H9 (cell line): ENCODE measurements at regions not wholly inside any gene's neighbourhood (a gene's known extent, or its start where the extent isn't known, plus 50 kb on each side); places are given as distances from the start of the nearest gene placed in this dataset.

Source experiments
- DNase-seq: peaks from one replicate; pipeline ENCODE4 v3.0.0-alpha.2; 2017
- H2AFZ ChIP-seq: one replicate; pipeline ENCODE4 v1.6.1; 2013; ENCODE audit warnings: mild to moderate bottlenecking, low read length, control low read depth, moderate library complexity
- H2AK5ac ChIP-seq: 2 replicates; pipeline ENCODE4 v1.6.1; 2013; ENCODE audit warnings: low read length, control low read depth, mixed read lengths; ENCODE audit not compliant: insufficient read length
- H2BK120ac ChIP-seq: one replicate; pipeline ENCODE4 v1.6.1; 2013; ENCODE audit warnings: low read depth, mild to moderate bottlenecking, low read length, control low read depth, inconsistent platforms; ENCODE audit not compliant: poor library complexity, severe bottlenecking
- H2BK12ac ChIP-seq: 2 replicates; pipeline ENCODE4 v1.6.1; 2013; ENCODE audit warnings: low read length, control low read depth, mixed read lengths, low read depth; ENCODE audit not compliant: insufficient read length
- H2BK15ac ChIP-seq: 2 replicates; pipeline ENCODE4 v1.6.1; 2013; ENCODE audit warnings: low read depth, low read length, control low read depth
- H2BK20ac ChIP-seq: one replicate; pipeline ENCODE4 v1.6.1; 2013; ENCODE audit warnings: low read depth, mild to moderate bottlenecking, low read length, control low read depth, inconsistent platforms; ENCODE audit not compliant: poor library complexity, severe bottlenecking
- H2BK5ac ChIP-seq: 2 replicates; pipeline ENCODE4 v1.6.1; 2013; ENCODE audit warnings: low read length, control low read depth, mixed read lengths; ENCODE audit not compliant: insufficient read length
- H3K14ac ChIP-seq: 2 replicates; pipeline ENCODE4 v1.6.1; 2013; ENCODE audit warnings: low read length, control low read depth; ENCODE audit not compliant: insufficient read depth
- H3K18ac ChIP-seq: 2 replicates; pipeline ENCODE4 v1.6.1; 2013; ENCODE audit warnings: low read depth, mild to moderate bottlenecking, mixed read lengths, low read length, control low read depth; ENCODE audit not compliant: insufficient read length
- H3K23ac ChIP-seq: 2 replicates; pipeline ENCODE4 v1.6.1; 2013; ENCODE audit warnings: low read length, control low read depth, mixed read lengths, low read depth; ENCODE audit not compliant: insufficient read length
- H3K23me2 ChIP-seq: 2 replicates; pipeline ENCODE4 v1.6.1; 2013; ENCODE audit warnings: low read depth, mild to moderate bottlenecking, mixed read lengths, low read length, control low read depth; ENCODE audit not compliant: insufficient read length, poor library complexity, severe bottlenecking
- H3K27ac ChIP-seq: 2 replicates; pipeline ENCODE4 v1.5.1; 2013; ENCODE audit warnings: low read length, control low read depth, mixed read lengths, low read depth; ENCODE audit not compliant: insufficient read length
- H3K27me3 ChIP-seq: 2 replicates; pipeline ENCODE4 v1.6.1; 2013; ENCODE audit warnings: low read length, control low read depth, inconsistent platforms; ENCODE audit not compliant: insufficient read depth
- H3K4ac ChIP-seq: 2 replicates; pipeline ENCODE4 v1.6.1; 2013; ENCODE audit warnings: low read depth, mild to moderate bottlenecking, control low read depth, inconsistent platforms, low read length, moderate library complexity
- H3K4me1 ChIP-seq: 2 replicates; pipeline ENCODE4 v1.6.1; 2013; ENCODE audit warnings: low read length, control low read depth, inconsistent platforms; ENCODE audit not compliant: insufficient read depth
- H3K4me2 ChIP-seq: 2 replicates; pipeline ENCODE4 v1.6.1; 2013; ENCODE audit warnings: low read length, control low read depth, mixed read lengths; ENCODE audit not compliant: insufficient read length, insufficient read depth
- H3K56ac ChIP-seq: 2 replicates; pipeline ENCODE4 v1.6.1; 2013; ENCODE audit warnings: low read depth, mild to moderate bottlenecking, mixed read lengths, low read length, control low read depth; ENCODE audit not compliant: insufficient read length
- H3K79me1 ChIP-seq: 2 replicates; pipeline ENCODE4 v1.6.1; 2013; ENCODE audit warnings: low read depth, mild to moderate bottlenecking, moderate library complexity, low read length, control low read depth, inconsistent platforms; ENCODE audit not compliant: insufficient read depth, poor library complexity, severe bottlenecking
- H3K79me2 ChIP-seq: 2 replicates; pipeline ENCODE4 v1.6.1; 2013; ENCODE audit warnings: low read length, control low read depth, inconsistent platforms; ENCODE audit not compliant: insufficient read depth
- H3K9ac ChIP-seq: 2 replicates; pipeline ENCODE4 v1.6.1; 2013; ENCODE audit warnings: low read length, control low read depth, mixed read lengths; ENCODE audit not compliant: insufficient read length; ENCODE audit errors: extremely low read depth
- H3K9me3 ChIP-seq: one replicate; pipeline ENCODE4 v1.6.1; 2013; ENCODE audit warnings: low read depth, low read length, inconsistent platforms; ENCODE audit not compliant: control insufficient read depth
- H3T11ph ChIP-seq: one replicate; pipeline ENCODE4 v1.6.1; 2013; ENCODE audit warnings: mild to moderate bottlenecking, low read length, control low read depth, inconsistent platforms
- H4K20me1 ChIP-seq: one replicate; pipeline ENCODE4 v1.6.1; 2013; ENCODE audit not compliant: control insufficient read depth, insufficient read length, insufficient read depth
- H4K5ac ChIP-seq: 2 replicates; pipeline ENCODE4 v1.6.1; 2013; ENCODE audit warnings: low read depth, mild to moderate bottlenecking, mixed read lengths, low read length, control low read depth; ENCODE audit not compliant: insufficient read length
- H4K8ac ChIP-seq: replicated peaks from 2 replicates; pipeline ENCODE4 v1.6.1; 2013; ENCODE audit warnings: low read length, control low read depth, mixed read lengths, low read depth; ENCODE audit not compliant: insufficient read length
- H4K91ac ChIP-seq: 2 replicates; pipeline ENCODE4 v1.6.1; 2013; ENCODE audit warnings: low read depth, mild to moderate bottlenecking, moderate library complexity, mixed read lengths, low read length, control low read depth; ENCODE audit not compliant: insufficient read length
- H3K27ac Mint-ChIP-seq, 3 experiments: 2 replicates in 2 of 3; 3 replicates in 1 of 3; pipeline ENCODE4 v1.8.0; 2020 to 2021; ENCODE audit warnings: mixed read lengths in 3 of 3, mild to moderate bottlenecking in 1 of 3, moderate library complexity in 1 of 3
- H3K27me3 Mint-ChIP-seq: 2 replicates; pipeline ENCODE4 v1.8.0; 2021; ENCODE audit warnings: low read depth, mild to moderate bottlenecking, moderate library complexity, mixed read lengths
- H3K36me3 Mint-ChIP-seq, 3 experiments: 2 replicates in 2 of 3; 3 replicates in 1 of 3; pipeline ENCODE4 v1.8.0; 2020 to 2021; ENCODE audit warnings: low read depth in 3 of 3, mixed read lengths in 3 of 3; ENCODE audit not compliant: insufficient read depth in 1 of 3
- H3K4me1 Mint-ChIP-seq, 2 experiments: 2 replicates each; pipeline ENCODE4 v1.8.0; 2020; ENCODE audit warnings: mixed read lengths in 2 of 2
- H3K4me3 Mint-ChIP-seq, 2 experiments: 2 replicates in 1 of 2; 3 replicates in 1 of 2; pipeline ENCODE4 v1.8.0; 2020 to 2021; ENCODE audit warnings: mild to moderate bottlenecking in 2 of 2, mixed read lengths in 2 of 2, moderate library complexity in 1 of 2
- H3K9me3 Mint-ChIP-seq, 2 experiments: 2 replicates in 1 of 2; 3 replicates in 1 of 2; pipeline ENCODE4 v1.8.0; 2020; ENCODE audit warnings: mild to moderate bottlenecking in 2 of 2, mixed read lengths in 2 of 2, moderate library complexity in 1 of 2
- WGBS: extraction: QIAGEN DNeasy Blood & Tissue Kit; methylation state at CpG from one replicate; pipeline ENCODE4 v1.1.7; 2013; ENCODE audit warnings: missing lambda C conversion rate, low lambda C conversion rate, mixed read lengths; ENCODE audit not compliant: insufficient read length; ENCODE audit errors: extremely low coverage; 5-methylcytosine and 5-hydroxymethylcytosine counted together
- TF ChIP-seq, protein P1 (sequence below): fragments of 200-600 bp; sonication (generic); conservative IDR thresholded peaks from 3 replicates; pipeline ENCODE4 v1.8.0; 2021; ENCODE audit warnings: antibody characterized with exemption, mild to moderate bottlenecking

DNA sequence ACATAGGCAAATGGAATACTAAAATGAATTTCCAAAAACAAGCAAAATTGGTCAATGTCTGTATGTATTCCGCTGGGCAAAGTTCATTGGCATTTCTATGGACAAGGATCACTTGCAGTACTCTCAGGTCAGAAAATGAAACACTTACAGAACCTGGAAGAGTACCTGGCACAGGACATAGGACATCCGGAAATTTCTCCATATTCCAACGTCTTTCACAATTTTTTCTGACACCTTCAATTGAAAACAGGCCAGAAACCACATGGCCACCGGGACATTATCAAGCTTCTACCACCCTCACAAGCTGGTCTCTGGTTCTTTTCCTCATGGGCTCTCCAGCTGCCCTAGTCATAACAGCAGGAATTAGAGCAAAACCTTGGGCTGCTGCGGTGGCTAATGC, 96.9 kb upstream of the MSH6 start:
- Histone ChIP-seq H4K8ac (no peak overlapping the region), H3K4ac (no peak overlapping the region), H3K4me2 (no peak overlapping the region), H2BK120ac (no peak overlapping the region), H4K5ac (no peak overlapping the region), H3K9me3 (no peaks in the 10 kb centered on the region), H2BK12ac (no peak overlapping the region), H3K79me1 (no peaks in the 10 kb centered on the region), H2BK15ac (no peak overlapping the region), H3K4me1 (no peaks in the 10 kb centered on the region; the same call in 1 of the 2 replicates), H3K56ac (no peak overlapping the region), H3K9ac (no peak overlapping the region), H4K91ac (no peak overlapping the region), H2BK5ac (no peak overlapping the region), H2AK5ac (no peak overlapping the region), H3K27me3 (no peaks in the 10 kb centered on the region), H3K79me2 (no peaks in the 10 kb centered on the region), H2BK20ac (no peak overlapping the region), H3K23ac (no peak overlapping the region), H3T11ph (no peak overlapping the region), H2AFZ (no peak overlapping the region), H3K27ac (no peak overlapping the region), H3K18ac (no peak overlapping the region), H3K23me2 (no peaks in the 10 kb centered on the region), H4K20me1 (no peaks in the 10 kb centered on the region), H3K14ac (no peak overlapping the region)
- Mint-ChIP-seq H3K9me3 (peaks cover 12 to 19% of the 10 kb centered on the region in 2 experiments), H3K4me1 (peaks cover 15 to 23% of the 10 kb centered on the region in 2 experiments), H3K36me3 (peaks cover 0 to 18% (median 10%) of the 10 kb centered on the region in 3 experiments; a peak in 6 of 7 replicates), H3K4me3 (no peak overlapping the region), H3K27me3 (no peaks in the 10 kb centered on the region), H3K27ac (0 out of 7 replicates have a peak overlapping the region, but pooled peaks of 1 of the 3 experiments have one; percentile 35)
- DNase-seq = no peak
- TF ChIP-seq, protein P1, sequence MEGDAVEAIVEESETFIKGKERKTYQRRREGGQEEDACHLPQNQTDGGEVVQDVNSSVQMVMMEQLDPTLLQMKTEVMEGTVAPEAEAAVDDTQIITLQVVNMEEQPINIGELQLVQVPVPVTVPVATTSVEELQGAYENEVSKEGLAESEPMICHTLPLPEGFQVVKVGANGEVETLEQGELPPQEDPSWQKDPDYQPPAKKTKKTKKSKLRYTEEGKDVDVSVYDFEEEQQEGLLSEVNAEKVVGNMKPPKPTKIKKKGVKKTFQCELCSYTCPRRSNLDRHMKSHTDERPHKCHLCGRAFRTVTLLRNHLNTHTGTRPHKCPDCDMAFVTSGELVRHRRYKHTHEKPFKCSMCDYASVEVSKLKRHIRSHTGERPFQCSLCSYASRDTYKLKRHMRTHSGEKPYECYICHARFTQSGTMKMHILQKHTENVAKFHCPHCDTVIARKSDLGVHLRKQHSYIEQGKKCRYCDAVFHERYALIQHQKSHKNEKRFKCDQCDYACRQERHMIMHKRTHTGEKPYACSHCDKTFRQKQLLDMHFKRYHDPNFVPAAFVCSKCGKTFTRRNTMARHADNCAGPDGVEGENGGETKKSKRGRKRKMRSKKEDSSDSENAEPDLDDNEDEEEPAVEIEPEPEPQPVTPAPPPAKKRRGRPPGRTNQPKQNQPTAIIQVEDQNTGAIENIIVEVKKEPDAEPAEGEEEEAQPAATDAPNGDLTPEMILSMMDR = no peak
- no CpG with 5 or more reads among the region's 5 CpGs for WGBS
